Neuronal stem cell (in vitro differentiated cells): ENCODE measurements at regions not wholly inside any gene's neighbourhood (a gene's known extent, or its start where the extent isn't known, plus 50 kb on each side); places are given as distances from the start of the nearest gene placed in this dataset.

Experiments used
- DNase-seq: peaks from one replicate; pipeline ENCODE4 v3.0.0-alpha.2; 2013; ENCODE audit warnings: low spot score
- H2AFZ ChIP-seq: one replicate; pipeline ENCODE4 v1.6.1; 2013; ENCODE audit warnings: mild to moderate bottlenecking, low read length, inconsistent platforms
- H2AK5ac ChIP-seq: 2 replicates; pipeline ENCODE4 v1.6.1; 2013; ENCODE audit warnings: low read depth, mild to moderate bottlenecking, inconsistent platforms, low read length, moderate library complexity, mixed read lengths
- H2BK120ac ChIP-seq: 2 replicates; pipeline ENCODE4 v1.6.1; 2013; ENCODE audit warnings: low read depth, mild to moderate bottlenecking, inconsistent platforms, low read length, moderate library complexity, mixed read lengths
- H2BK12ac ChIP-seq: one replicate; pipeline ENCODE4 v1.6.1; 2013; ENCODE audit warnings: low read length, inconsistent platforms
- H2BK15ac ChIP-seq: 2 replicates; pipeline ENCODE4 v1.6.1; 2013; ENCODE audit warnings: mild to moderate bottlenecking, low read length, inconsistent platforms, mixed read lengths
- H2BK5ac ChIP-seq: one replicate; pipeline ENCODE4 v1.6.1; 2013; ENCODE audit warnings: inconsistent platforms, mild to moderate bottlenecking, low read length, moderate library complexity
- H3K14ac ChIP-seq: one replicate; pipeline ENCODE4 v1.6.1; 2013; ENCODE audit warnings: low read length, inconsistent platforms
- H3K18ac ChIP-seq: 2 replicates; pipeline ENCODE4 v1.6.1; 2013; ENCODE audit warnings: low read length, inconsistent platforms
- H3K23ac ChIP-seq: 2 replicates; pipeline ENCODE4 v1.6.1; 2013; ENCODE audit warnings: low read depth, mild to moderate bottlenecking, mixed read lengths, low read length, inconsistent platforms; ENCODE audit not compliant: poor library complexity
- H3K27ac ChIP-seq: replicated peaks from 3 replicates; pipeline ENCODE4 v1.5.1; 2013; ENCODE audit warnings: low read length, inconsistent platforms
- H3K27me3 ChIP-seq, 3 experiments: 2 replicates each; pipeline ENCODE4 v1.6.1; 2013; ENCODE audit warnings: low read length in 3 of 3, mild to moderate bottlenecking in 2 of 3, inconsistent platforms in 1 of 3, low read depth in 1 of 3, mixed read lengths in 1 of 3, moderate library complexity in 1 of 3; ENCODE audit not compliant: control insufficient read depth in 3 of 3, insufficient read depth in 3 of 3
- H3K36me3 ChIP-seq, 2 donors: replicated peaks in 1 of 2; 2 replicates each; pipeline ENCODE4 v1.6.1; 2013; ENCODE audit warnings: low read length in 2 of 2; ENCODE audit not compliant: control insufficient read depth in 2 of 2, insufficient read depth in 2 of 2
- H3K4ac ChIP-seq: 2 replicates; pipeline ENCODE4 v1.6.1; 2013; ENCODE audit warnings: inconsistent platforms, mild to moderate bottlenecking, low read length, moderate library complexity
- H3K4me1 ChIP-seq, 2 donors: 1 replicate in 1 of 2; 2 replicates in 1 of 2; pipeline ENCODE4 v1.6.1; 2013; ENCODE audit warnings: low read length in 2 of 2, low read depth in 1 of 2; ENCODE audit not compliant: control insufficient read depth in 2 of 2, insufficient read depth in 1 of 2
- H3K4me2 ChIP-seq: one replicate; pipeline ENCODE4 v1.6.1; 2013; ENCODE audit warnings: mild to moderate bottlenecking, low read length, inconsistent platforms; ENCODE audit not compliant: insufficient read depth, poor library complexity, severe bottlenecking
- H3K4me3 ChIP-seq, 2 donors: 2 replicates each; pipeline ENCODE4 v1.5.1; 2013; ENCODE audit warnings: low read length in 2 of 2, mild to moderate bottlenecking in 2 of 2, inconsistent platforms in 1 of 2, moderate library complexity in 1 of 2
- H3K79me1 ChIP-seq: one replicate; pipeline ENCODE4 v1.6.1; 2013; ENCODE audit warnings: low read depth, mild to moderate bottlenecking, inconsistent platforms, low read length, moderate library complexity
- H3K9ac ChIP-seq: one replicate; pipeline ENCODE4 v1.6.1; 2013; ENCODE audit warnings: mild to moderate bottlenecking, low read depth, low read length, inconsistent platforms; ENCODE audit not compliant: poor library complexity
- H3K9me3 ChIP-seq, 2 donors: replicated peaks in 1 of 2; 2 replicates each; pipeline versions ENCODE3 to v1.6.1; 2013; ENCODE audit warnings: low read length in 2 of 2, mild to moderate bottlenecking in 2 of 2, inconsistent platforms in 1 of 2, low read depth in 1 of 2, mixed read lengths in 1 of 2, moderate library complexity in 1 of 2; ENCODE audit not compliant: control insufficient read depth in 2 of 2, insufficient read depth in 1 of 2
- H4K8ac ChIP-seq: one replicate; pipeline ENCODE4 v1.6.1; 2013; ENCODE audit warnings: low read depth, mild to moderate bottlenecking, inconsistent platforms, low read length, moderate library complexity
- H4K91ac ChIP-seq: one replicate; pipeline ENCODE4 v1.6.1; 2013; ENCODE audit warnings: low read length, low read depth, mild to moderate bottlenecking, inconsistent platforms; ENCODE audit not compliant: poor library complexity
- WGBS, 2 donors: extraction: QIAGEN DNeasy Blood & Tissue Kit; methylation state at CpG; one replicate each; pipeline ENCODE4 v1.1.7; 2013; ENCODE audit warnings: missing lambda C conversion rate in 2 of 2, mixed read lengths in 1 of 2; ENCODE audit not compliant: insufficient read length in 2 of 2, insufficient replicate concordance in 1 of 2; ENCODE audit errors: extremely low coverage in 2 of 2; 5-methylcytosine and 5-hydroxymethylcytosine counted together

DNA sequence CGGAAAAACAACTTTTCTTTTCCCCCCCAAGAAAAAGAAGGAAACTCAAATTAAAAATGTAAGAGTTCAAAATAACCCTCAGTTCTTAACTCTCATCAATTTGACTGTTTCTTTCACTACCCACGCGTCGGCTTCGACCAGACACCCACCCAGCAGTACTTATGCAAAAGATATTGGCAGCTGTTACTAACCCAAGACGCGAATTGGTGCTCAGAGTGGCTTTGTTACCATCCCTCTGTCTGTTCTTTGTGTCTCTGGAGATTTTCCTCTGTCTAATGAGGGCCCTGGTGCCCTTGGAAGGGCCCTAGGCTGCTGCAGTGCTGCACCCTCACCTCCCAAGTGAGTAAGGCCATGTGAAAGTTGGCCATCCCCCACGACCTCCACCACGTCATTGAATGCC, 180.5 kb upstream of the NECTIN1 start:
- H4K91ac ChIP-seq = no peak overlapping the region
- H3K4ac ChIP-seq = no peak overlapping the region
- H3K14ac ChIP-seq = no peak overlapping the region
- H3K4me1 ChIP-seq = peaks cover 0 to 12% of the 10 kb centered on the region in 2 donors
- WGBS, 2 donors = no CpG with 5 or more reads among the region's 9 CpGs
- no peaks in the 10 kb centered on the region for H3K79me1 ChIP-seq
- no peak overlapping the region for H2AK5ac ChIP-seq
- H2AFZ ChIP-seq = no peak overlapping the region
- no peak overlapping the region for H3K4me2 ChIP-seq
- no peak overlapping the region for H4K8ac ChIP-seq
- no peak overlapping the region for H2BK5ac ChIP-seq
- H3K9me3 ChIP-seq = no peaks in the 10 kb centered on the region
- H3K36me3 ChIP-seq = no peaks in the 10 kb centered on the region
- H3K4me3 ChIP-seq = no peak overlapping the region
- H2BK120ac ChIP-seq = no peak overlapping the region
- H3K27ac ChIP-seq = no peak overlapping the region
- no peak overlapping the region for H3K9ac ChIP-seq
- H2BK15ac ChIP-seq = no peak overlapping the region
- no peak overlapping the region for H3K23ac ChIP-seq
- no peak overlapping the region for H3K18ac ChIP-seq
- DNase-seq = no peak
- H3K27me3 ChIP-seq = peaks cover 0 to 10% (median 0%) of the 10 kb centered on the region in 3 experiments
- no peak overlapping the region for H2BK12ac ChIP-seq

DNA sequence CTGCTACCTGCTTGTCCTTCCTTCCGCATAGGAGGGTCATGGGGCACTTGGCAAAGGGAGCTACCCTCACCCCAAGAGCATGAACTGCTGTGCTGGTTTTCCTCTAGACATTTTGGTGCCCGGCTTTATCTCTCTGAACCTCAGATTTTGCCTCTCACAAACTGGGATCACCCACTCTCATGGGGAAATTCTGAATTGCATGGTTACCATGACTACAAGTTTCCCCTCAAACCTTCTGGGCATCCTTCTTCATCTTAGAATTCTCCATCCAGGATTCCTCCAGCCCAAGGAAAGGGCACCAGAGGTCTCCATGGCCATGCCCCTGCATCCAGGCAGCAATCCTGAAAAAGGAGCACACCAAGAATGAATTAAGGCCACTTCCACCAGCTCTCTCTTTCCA, 180.1 kb upstream of the NECTIN1 start:
- peaks cover 0 to 10% (median 0%) of the 10 kb centered on the region in 3 experiments for H3K27me3 ChIP-seq
- H3K4me3 ChIP-seq = no peak overlapping the region

DNA sequence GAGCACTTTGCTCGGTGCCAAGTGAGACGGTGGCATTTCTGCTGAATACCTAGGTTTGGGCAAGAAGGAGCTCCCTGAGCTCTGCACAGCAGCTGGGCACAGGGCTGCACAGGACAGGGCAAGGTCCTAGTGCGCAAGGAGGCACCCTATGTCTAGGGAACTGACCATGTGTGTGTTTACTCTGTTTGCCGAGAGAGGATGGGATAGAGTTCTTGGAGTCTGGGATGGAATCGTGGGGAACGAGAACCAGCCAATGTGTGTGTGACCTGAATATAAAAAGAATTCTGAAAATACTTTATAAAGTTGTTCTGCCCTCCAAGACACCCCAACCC, 179.5 kb upstream of the NECTIN1 start:
- no peak overlapping the region for H3K9ac ChIP-seq
- no peak overlapping the region for H3K23ac ChIP-seq
- H2BK15ac ChIP-seq = no peak overlapping the region
- no peaks in the 10 kb centered on the region for H3K36me3 ChIP-seq
- H3K4ac ChIP-seq = no peak overlapping the region
- H2BK12ac ChIP-seq = no peak overlapping the region
- H3K4me3 ChIP-seq = no peak overlapping the region
- H3K27ac ChIP-seq = no peak overlapping the region
- no peak overlapping the region for H2BK120ac ChIP-seq
- no peaks in the 10 kb centered on the region for H3K79me1 ChIP-seq
- H4K8ac ChIP-seq = no peak overlapping the region
- no peak overlapping the region for H4K91ac ChIP-seq
- H2AFZ ChIP-seq = no peak overlapping the region
- peaks cover 0 to 12% of the 10 kb centered on the region in 2 donors for H3K4me1 ChIP-seq
- H3K14ac ChIP-seq = no peak overlapping the region
- H3K9me3 ChIP-seq = no peaks in the 10 kb centered on the region
- H2BK5ac ChIP-seq = no peak overlapping the region
- no peak overlapping the region for H2AK5ac ChIP-seq
- H3K4me2 ChIP-seq = no peak overlapping the region
- H3K27me3 ChIP-seq = peaks cover 0 to 10% (median 0%) of the 10 kb centered on the region in 3 experiments
- WGBS, 2 donors = no CpG with 5 or more reads among the region's 6 CpGs
- no peak for DNase-seq
- H3K18ac ChIP-seq = no peak overlapping the region

More for the DNA sequence above, 180.1 kb upstream of the NECTIN1 start:
- H2BK120ac ChIP-seq = no peak overlapping the region
- H3K4ac ChIP-seq = no peak overlapping the region
- H3K18ac ChIP-seq = no peak overlapping the region
- H3K9ac ChIP-seq = no peak overlapping the region
- WGBS, 2 donors = no CpG with 5 or more reads among the region's 2 CpGs
- H4K91ac ChIP-seq = no peak overlapping the region
- no peak overlapping the region for H2BK5ac ChIP-seq
- no peak overlapping the region for H2BK15ac ChIP-seq
- H3K23ac ChIP-seq = no peak overlapping the region
- H2AFZ ChIP-seq = no peak overlapping the region
- no peak for DNase-seq
- peaks cover 0 to 12% of the 10 kb centered on the region in 2 donors for H3K4me1 ChIP-seq
- no peaks in the 10 kb centered on the region for H3K9me3 ChIP-seq
- no peak overlapping the region for H2BK12ac ChIP-seq
- no peaks in the 10 kb centered on the region for H3K79me1 ChIP-seq
- H3K36me3 ChIP-seq = no peaks in the 10 kb centered on the region
- no peak overlapping the region for H3K27ac ChIP-seq
- H3K4me2 ChIP-seq = no peak overlapping the region
- H4K8ac ChIP-seq = no peak overlapping the region
- H3K14ac ChIP-seq = no peak overlapping the region
- H2AK5ac ChIP-seq = no peak overlapping the region

DNA sequence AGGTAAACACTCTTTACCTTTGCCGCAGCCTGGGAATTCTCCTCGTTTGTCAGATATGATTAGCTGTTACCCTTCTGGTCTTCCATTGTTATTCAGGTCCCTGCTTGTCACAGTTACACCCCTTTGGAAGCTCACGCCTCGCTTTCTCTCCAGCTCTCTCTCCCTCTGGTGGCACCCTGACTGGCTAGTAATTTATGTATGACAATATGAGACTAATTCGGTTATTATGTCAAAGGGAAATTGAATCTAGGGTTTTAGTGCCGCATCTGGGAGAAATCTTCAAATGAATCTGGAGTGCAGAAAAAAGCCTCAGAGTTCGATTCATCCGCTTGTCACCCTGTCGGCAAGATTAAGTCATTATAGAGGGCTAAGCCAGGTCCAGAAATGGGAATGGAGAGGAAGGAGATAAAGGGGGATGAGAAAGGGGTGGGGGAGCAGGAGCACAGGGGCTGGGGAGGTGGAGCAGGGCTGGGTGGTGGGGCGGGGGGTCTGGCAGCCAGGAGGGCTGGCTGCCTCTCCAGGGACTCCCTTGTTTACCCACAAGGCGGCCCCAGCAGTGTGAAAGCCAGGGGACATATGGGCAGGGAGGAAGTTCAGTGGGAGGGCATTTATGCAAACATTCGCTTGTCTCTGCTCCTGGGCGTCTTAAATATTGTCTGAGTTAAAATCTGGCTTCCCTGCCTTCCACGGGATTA, 179.0 kb upstream of the NECTIN1 start:
- Histone ChIP-seq H3K36me3 (no peaks in the 10 kb centered on the region), H3K27me3 (peaks cover 0 to 13% (median 0%) of the 10 kb centered on the region in 3 experiments), H3K27ac (no peak overlapping the region), H3K79me1 (no peaks in the 10 kb centered on the region), H3K9me3 (no peaks in the 10 kb centered on the region), H3K14ac (no peak overlapping the region), H3K4me2 (no peak overlapping the region), H3K23ac (no peak overlapping the region), H3K4ac (no peak overlapping the region), H2BK120ac (no peak overlapping the region), H2BK12ac (no peak overlapping the region), H2AFZ (no peak overlapping the region), H3K4me3 (no peak overlapping the region), H2BK5ac (no peak overlapping the region), H2BK15ac (no peak overlapping the region), H3K9ac (no peak overlapping the region), H3K4me1 (peaks cover 0 to 12% of the 10 kb centered on the region in 2 donors), H4K91ac (no peak overlapping the region), H3K18ac (no peak overlapping the region), H4K8ac (no peak overlapping the region), H2AK5ac (no peak overlapping the region)
- no peak for DNase-seq
- no CpG with 5 or more reads among the region's 14 CpGs for WGBS, 2 donors
